Thyroid gland (tissue), 4 donors: ENCODE measurements at regions not wholly inside any gene's neighbourhood (a gene's known extent, or its start where the extent isn't known, plus 50 kb on each side); places are given as distances from the start of the nearest gene placed in this dataset.

Experiments
- CTCF ChIP-seq, 6 experiments: fragments of 200-600 bp in 3 of 6; fragments of 450-650 bp in 3 of 6; sonication (generic) in 3 of 6; IDR thresholded peaks; one replicate each; pipeline ENCODE4 v1.5.1; 2016 to 2019; ENCODE audit warnings: antibody characterized with exemption in 6 of 6, mild to moderate bottlenecking in 2 of 6, inconsistent platforms in 1 of 6, moderate library complexity in 1 of 6
- POLR2A ChIP-seq, 2 donors: fragments of 450-650 bp; IDR thresholded peaks; one replicate each; pipeline ENCODE4 v1.6.1; 2017; ENCODE audit warnings: antibody characterized with exemption in 2 of 2, mild to moderate bottlenecking in 2 of 2, moderate library complexity in 1 of 2

DNA sequence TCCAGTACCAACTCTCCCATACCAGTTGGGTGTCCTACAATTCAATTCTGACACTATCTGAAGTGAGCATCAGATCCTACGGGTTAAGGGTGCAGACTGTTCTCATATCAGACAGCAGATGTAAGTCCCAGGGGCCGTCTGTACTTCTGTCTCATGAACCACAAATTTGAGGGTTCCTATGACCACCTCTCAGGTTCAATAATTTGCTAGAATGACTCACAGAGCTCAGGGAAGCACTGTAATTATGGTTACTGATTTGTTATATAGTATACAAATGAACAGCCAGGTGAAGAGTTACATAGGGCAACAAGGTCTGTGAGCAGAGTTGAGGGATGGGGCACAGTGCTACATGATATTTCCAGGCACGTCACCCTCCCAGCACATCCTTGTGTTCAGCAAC lies 499.1 kb downstream of the DMAC1 start:
- TF ChIP-seq CTCF (IDR thresholded peaks at IDR 0.05) (no peak), POLR2A (IDR thresholded peaks at IDR 0.05) (no peak)
